Hematopoietic multipotent progenitor cell treated with erythropoietin and hydrocortisone succinate and interleukin-3 and kit ligand, for 8 days (in vitro differentiated cells): ENCODE measurements at regions not wholly inside any gene's neighbourhood (a gene's known extent, or its start where the extent isn't known, plus 50 kb on each side); places are given as distances from the start of the nearest gene placed in this dataset.

Source experiments
- DNase-seq: peaks from one replicate; pipeline ENCODE4 v3.0.0-alpha.2; 2015

GRCh38 chr4:13180701-13181100, 303.4 kb downstream of the RAB28 start:
- DNase-seq: no peak

GRCh38 chr4:13178621-13179020, 305.5 kb downstream of the RAB28 start:
- DNase-seq: no peak

DNA sequence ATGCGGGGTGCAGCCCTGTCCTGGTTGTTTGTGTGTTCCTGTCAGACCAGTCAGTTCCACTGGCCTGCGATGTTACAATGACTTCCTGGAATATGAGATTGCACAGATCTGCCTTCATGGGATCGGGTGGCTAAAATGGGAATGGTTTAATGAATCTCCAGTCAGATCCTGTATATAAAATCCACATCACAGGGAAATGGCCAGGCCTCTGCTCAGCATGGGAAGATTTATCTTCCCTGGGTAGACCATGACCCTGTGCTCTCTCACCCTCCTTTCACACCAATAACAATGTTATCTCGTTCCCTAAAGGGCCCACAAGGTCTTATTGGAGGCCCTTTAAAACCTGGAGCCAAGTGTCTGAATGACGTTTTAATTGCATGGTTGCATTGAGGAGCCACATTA, 307.4 kb downstream of the RAB28 start:
- no peak for DNase-seq

DNA sequence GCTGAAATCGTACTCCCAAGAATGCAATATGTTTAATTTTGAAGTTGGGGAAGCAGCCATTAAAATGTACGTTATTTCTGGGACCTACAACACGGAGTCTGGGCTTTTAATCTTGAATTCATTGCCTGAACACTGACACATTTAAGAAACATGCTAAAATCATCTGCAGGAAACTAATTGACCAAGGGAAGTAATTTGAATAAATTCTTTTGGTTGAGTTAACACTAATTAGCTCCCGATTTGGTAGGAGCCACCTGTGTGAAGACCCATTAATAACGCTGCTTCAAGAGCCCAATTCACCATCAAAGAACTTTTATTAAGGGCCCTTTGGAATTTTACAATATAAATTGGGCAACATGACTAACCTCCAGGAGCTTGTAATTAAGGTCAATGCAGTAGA, 309.2 kb downstream of the RAB28 start:
- no peak for DNase-seq

DNA sequence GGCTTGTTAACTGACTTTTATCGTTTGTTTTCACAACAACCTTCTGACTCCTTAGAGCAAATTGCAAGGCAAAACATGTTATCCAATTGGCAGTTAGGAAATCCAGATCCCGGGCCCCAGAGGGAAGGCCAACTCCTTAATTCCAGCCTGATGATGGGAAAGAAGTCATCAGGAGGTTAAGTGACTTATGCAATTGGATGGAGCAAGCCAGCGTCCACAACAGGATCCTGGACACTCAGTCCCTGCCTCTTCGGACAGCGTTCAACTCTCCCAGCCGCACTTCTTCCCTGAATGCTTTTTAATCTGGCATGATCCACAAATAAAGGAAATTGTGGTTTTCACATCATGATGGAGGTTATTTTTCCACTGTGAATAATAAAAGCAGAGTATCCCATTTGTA, 310.1 kb downstream of the RAB28 start:
- no peak for DNase-seq

- DNase-seq: no peak
Observed at GRCh38 chr4:13171292-13172057, 312.7 kb downstream of the RAB28 start.

GRCh38 chr4:13169731-13170525, 314.2 kb downstream of the RAB28 start:
- DNase-seq: no peak

DNA sequence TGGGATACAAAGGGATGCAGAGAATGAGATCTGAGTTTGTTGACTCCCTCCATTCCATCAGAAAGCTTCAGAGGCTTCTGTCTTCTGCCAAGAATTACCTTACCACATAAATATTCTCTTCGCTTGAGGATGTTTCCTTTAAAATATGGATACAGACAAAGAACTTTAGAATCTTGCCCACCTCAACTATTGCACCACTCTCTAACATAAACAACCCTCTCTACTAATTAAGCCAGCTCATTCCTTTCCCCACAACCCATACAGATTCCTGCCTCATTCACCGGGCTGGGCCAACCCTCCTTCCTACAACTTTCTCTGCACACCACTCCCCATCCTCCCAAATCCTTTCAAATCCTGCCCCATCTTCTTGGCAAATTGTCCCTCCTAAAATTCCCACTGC, 315.8 kb downstream of the RAB28 start:
- DNase-seq: no peak

GRCh38 chr4:13166214-13166613, 317.9 kb downstream of the RAB28 start:
- no peak for DNase-seq

- DNase-seq: no peak
Observed at GRCh38 chr4:13164783-13165331, 319.3 kb downstream of the RAB28 start.

GRCh38 chr4:13162886-13163285, 321.3 kb downstream of the RAB28 start:
- no peak for DNase-seq

DNA sequence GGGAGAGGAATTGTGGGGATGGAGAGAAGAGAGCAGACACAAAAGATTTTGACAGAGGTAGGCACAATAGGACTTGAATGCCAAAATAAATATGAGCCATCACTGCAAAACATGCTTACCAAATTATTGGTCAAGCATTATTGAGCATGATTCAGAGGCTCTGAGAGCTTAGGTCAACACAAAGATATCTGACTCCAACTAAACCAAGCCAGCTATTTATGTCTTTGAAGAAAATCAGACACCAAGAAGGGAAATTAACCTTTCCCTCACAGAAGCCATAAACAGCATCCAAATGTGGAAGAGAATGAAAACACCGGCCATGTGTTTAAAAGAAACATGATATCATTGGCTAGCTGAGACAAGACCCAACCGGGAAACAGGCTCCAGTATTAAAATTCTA, 323.2 kb downstream of the RAB28 start:
- no peak for DNase-seq

GRCh38 chr4:13159041-13159620, 325.0 kb downstream of the RAB28 start:
- DNase-seq: no peak

DNA sequence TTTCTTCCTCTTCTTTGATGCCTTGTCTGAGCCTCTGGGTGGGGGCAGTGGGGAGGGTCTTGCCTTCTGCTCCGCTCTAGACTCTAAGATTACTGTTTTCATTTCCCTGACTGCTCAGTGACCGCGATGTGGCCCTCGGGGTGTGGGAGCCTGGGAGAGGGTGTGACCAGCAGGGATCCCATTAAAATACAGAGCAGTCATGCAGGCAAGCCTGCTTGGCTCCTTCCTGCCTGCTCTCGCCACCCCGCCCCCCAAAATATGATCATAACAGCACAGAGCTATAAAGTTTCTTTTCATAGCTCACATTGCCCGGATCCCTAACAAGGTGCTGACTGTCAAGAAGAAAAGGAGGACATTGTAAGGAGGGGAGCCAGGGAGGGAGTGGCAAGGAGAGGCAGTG, 332.9 kb downstream of the RAB28 start:
- no peak for DNase-seq

DNA sequence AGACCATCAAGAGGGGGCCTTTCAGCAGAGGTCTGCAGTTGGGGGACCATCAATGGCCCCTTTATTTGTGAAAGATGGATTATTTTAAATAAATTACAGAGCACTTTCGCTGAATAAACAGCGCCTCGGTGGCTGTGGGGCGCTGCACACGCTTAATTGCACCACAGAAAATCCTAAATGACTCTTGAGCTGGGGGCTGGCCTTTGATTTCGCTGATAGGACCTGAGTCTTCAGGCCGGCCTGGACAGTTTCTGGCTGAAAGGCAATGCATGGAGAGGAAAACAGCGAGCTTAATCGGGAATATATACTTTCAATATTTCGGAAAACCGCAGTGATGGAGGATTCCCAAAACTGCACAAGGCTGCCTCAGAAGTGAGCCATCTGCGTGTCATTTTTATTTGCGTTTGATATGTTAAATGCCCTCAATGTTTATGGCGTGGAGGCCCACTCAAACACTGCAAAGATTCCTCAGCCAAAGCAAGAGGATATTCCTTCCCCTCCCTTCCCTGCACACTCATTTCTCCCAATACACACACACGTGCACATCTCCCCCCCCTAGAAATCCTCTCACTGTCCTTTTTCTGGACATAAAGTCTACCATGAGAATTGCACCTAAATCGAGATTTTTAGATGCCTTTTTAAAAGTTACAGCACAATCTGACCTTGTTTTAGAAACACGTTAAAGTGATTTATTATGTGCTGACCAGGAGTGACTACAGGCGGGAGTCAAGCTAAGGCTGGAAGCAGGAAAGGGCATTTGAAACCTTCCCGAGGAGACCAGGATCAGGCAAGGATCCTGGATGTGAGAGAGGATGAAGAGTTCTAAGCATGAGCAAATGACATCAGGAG, 340.7 kb downstream of the RAB28 start:
- DNase-seq: no peak

- no peak for DNase-seq
Observed at GRCh38 chr4:13142726-13143125, 341.4 kb downstream of the RAB28 start.

DNA sequence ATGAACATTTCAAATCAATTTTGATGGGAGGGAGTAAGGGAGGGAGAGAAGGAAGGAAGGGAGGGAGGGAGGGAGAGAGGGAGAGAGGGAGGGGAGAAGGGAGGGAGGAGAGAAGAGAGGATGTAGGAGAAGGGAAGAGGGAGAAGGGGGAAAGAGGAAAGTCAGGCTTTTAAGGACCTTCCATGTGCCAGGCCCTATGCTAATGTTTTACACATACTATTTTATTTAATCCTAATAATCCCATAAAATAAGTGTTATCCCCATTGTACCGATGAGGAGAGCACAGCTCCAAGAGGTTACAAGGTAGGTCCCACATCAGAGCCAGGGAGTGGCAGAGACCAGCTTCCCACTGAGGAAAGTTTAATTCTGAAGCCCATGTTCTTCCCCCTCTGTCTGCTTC, 341.9 kb downstream of the RAB28 start:
- DNase-seq: no peak

- no peak for DNase-seq
Observed at GRCh38 chr4:13137390-13137789, 346.8 kb downstream of the RAB28 start.

DNA sequence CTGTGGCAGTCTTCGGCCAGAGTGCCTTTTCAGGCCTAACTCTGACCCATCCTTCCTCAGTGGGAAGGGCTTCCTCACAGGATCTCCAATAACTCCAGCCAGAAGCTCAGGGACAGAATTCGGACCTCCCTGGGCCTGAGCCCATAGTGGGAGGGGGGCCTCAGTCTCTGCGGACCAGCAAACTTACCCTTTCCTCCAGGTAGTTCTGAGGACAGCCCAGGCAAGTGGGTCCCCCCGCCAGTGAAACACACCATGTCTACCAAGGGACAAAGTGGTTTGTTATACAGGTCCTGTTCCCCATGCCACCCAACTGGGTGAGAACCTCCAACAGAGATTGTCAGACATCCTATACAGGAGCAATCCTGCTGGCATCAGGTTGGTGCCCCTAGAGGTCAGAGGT, 350.4 kb downstream of the RAB28 start:
- DNase-seq: no peak

DNA sequence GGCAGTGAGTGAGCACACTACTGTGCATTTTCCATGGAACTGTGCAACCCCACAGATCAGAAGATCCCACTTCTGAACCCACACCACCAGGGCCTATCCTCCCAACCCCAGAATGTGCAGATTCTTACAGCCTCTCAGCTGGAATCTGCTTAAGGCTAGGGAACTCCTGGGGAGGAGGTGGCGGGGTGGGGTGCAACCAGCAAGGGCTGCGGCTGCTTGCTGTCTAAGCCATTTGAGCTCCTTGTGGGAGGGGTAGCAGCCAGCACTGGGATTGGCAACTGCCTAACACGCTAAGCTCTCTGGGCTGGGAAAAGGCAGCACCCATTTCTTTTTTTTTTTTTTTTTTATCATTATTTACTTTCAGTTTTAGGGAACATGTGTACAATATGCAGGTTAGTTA, 353.3 kb downstream of the RAB28 start:
- DNase-seq: no peak

GRCh38 chr4:13129095-13129494, 355.0 kb downstream of the RAB28 start:
- no peak for DNase-seq

- no peak for DNase-seq
Observed at GRCh38 chr4:13126976-13127910, 356.9 kb downstream of the RAB28 start.
